GM12878 (cell line): ENCODE measurements at regions not wholly inside any gene's neighbourhood (a gene's known extent, or its start where the extent isn't known, plus 50 kb on each side); places are given as distances from the start of the nearest gene placed in this dataset.

Source experiments
- FOS ChIP-seq: IDR thresholded peaks from 3 replicates; pipeline ENCODE4 v1.6.1; 2011; ENCODE audit warnings: borderline replicate concordance; ENCODE audit not compliant: insufficient read length; ENCODE audit errors: extremely low read depth
- GABPA ChIP-seq: IDR thresholded peaks from 2 replicates; pipeline ENCODE4 v1.6.1; 2014; ENCODE audit warnings: antibody characterized with exemption, low read depth, mild to moderate bottlenecking, inconsistent platforms
- JUNB ChIP-seq: IDR thresholded peaks from 2 replicates; pipeline ENCODE4 v1.6.1; 2016; ENCODE audit warnings: antibody characterized with exemption, mild to moderate bottlenecking
- MYC ChIP-seq: IDR thresholded peaks from 2 replicates; pipeline ENCODE4 v1.6.1; 2011; ENCODE audit warnings: mild to moderate bottlenecking, low read length, moderate library complexity, inconsistent platforms; ENCODE audit not compliant: insufficient read depth, insufficient replicate concordance, insufficient read length, severe bottlenecking
- POLR2A ChIP-seq: IDR thresholded peaks from 2 replicates; pipeline ENCODE4 v1.6.1; 2011; ENCODE audit warnings: low read depth, mild to moderate bottlenecking, low read length
- TAF1 ChIP-seq: IDR thresholded peaks from 2 replicates; pipeline ENCODE4 v1.6.1; 2011; ENCODE audit warnings: mild to moderate bottlenecking, low read depth, low read length, borderline replicate concordance
- YBX1 ChIP-seq: fragments of 450-650 bp; IDR thresholded peaks from 2 replicates; pipeline ENCODE4 v1.6.1; 2016; ENCODE audit warnings: antibody characterized with exemption
- ZBED1 ChIP-seq: IDR thresholded peaks from 2 replicates; pipeline ENCODE4 v1.6.1; 2016; ENCODE audit warnings: borderline replicate concordance
- TF ChIP-seq, protein P1 (sequence below), 3 experiments: IDR thresholded peaks in 2 of 3; conservative IDR thresholded peaks in 1 of 3; 2 replicates each; pipeline ENCODE4 v1.5.1; 2011; ENCODE audit warnings: low read depth in 3 of 3, low read length in 3 of 3, mild to moderate bottlenecking in 3 of 3, control low read depth in 2 of 3, moderate library complexity in 2 of 3, inconsistent platforms in 1 of 3, mixed read lengths in 1 of 3; ENCODE audit not compliant: control insufficient read depth in 2 of 3, insufficient read depth in 1 of 3; ENCODE audit errors: extremely low read depth in 1 of 3
- TF ChIP-seq, protein P2 (sequence below): fragments of 450-650 bp; IDR thresholded peaks from 2 replicates; pipeline ENCODE4 v1.6.1; 2017; ENCODE audit warnings: low read depth, mild to moderate bottlenecking, moderate library complexity

DNA sequence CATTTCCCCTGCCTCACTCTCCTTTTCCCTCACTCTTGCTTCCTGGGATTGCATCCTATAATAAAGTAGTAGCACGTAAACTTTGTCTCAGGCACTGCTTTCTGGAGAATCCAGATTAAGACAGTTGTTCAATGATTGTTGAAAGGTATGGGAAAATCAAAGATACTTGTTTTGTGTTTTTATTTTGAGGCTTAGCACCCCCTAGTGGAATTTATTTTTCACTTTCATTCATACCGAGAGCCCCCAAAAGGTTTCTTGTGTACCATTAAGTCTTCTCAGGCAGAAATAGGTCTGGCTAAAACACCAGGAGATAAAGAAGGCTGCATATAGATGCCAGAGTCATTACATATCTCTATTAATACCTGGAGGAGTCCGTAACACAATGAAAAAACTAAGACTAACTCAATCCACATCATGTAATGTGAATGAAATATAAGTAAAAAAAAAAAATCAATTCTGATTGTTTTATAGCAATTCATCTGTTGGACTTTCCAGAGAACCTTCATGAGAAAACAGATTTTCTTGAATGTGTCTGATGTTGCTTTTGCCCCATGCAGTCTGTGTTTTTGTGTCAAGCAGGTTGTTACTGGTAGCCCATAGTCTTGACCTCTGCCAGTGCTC lies 103.5 kb downstream of the RPE65 start:
- TF ChIP-seq, protein P1, sequence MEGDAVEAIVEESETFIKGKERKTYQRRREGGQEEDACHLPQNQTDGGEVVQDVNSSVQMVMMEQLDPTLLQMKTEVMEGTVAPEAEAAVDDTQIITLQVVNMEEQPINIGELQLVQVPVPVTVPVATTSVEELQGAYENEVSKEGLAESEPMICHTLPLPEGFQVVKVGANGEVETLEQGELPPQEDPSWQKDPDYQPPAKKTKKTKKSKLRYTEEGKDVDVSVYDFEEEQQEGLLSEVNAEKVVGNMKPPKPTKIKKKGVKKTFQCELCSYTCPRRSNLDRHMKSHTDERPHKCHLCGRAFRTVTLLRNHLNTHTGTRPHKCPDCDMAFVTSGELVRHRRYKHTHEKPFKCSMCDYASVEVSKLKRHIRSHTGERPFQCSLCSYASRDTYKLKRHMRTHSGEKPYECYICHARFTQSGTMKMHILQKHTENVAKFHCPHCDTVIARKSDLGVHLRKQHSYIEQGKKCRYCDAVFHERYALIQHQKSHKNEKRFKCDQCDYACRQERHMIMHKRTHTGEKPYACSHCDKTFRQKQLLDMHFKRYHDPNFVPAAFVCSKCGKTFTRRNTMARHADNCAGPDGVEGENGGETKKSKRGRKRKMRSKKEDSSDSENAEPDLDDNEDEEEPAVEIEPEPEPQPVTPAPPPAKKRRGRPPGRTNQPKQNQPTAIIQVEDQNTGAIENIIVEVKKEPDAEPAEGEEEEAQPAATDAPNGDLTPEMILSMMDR (IDR thresholded peaks at IDR 0.05 in 2 of 3, conservative IDR thresholded peaks at IDR 0.05 in 1 of 3; ENCODE audit: control insufficient read depth in 2 of 3, extremely low read depth in 1 of 3, insufficient read depth in 1 of 3, low read depth in 3 of 3, low read length in 3 of 3): peak; percentile 1 to 33 (median 24); a peak in 3 of 6 replicates
- TF ChIP-seq MYC (no peak), ZBED1 (no peak), GABPA (no peak), YBX1 (no peak), JUNB (no peak), POLR2A (no peak), TAF1 (no peak), FOS (no peak)
- TF ChIP-seq, protein P2, sequence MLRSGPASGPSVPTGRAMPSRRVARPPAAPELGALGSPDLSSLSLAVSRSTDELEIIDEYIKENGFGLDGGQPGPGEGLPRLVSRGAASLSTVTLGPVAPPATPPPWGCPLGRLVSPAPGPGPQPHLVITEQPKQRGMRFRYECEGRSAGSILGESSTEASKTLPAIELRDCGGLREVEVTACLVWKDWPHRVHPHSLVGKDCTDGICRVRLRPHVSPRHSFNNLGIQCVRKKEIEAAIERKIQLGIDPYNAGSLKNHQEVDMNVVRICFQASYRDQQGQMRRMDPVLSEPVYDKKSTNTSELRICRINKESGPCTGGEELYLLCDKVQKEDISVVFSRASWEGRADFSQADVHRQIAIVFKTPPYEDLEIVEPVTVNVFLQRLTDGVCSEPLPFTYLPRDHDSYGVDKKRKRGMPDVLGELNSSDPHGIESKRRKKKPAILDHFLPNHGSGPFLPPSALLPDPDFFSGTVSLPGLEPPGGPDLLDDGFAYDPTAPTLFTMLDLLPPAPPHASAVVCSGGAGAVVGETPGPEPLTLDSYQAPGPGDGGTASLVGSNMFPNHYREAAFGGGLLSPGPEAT: no peak
